ENCODE measurements at regions not wholly inside any gene's neighbourhood (a gene's known extent, or its start where the extent isn't known, plus 50 kb on each side); places are given as distances from the start of the nearest gene placed in this dataset.

- TF ChIP-seq CTCF (IDR thresholded peaks at IDR 0.05; ENCODE audit: low read length) (no peak), EZH2 (IDR thresholded peaks at IDR 0.05; ENCODE audit: borderline replicate concordance, low read length) (no peak)
These were observed 96.6 kb downstream of the NCOR2 start for GRCh38 chr12:124470806-124471205.
